PFSK-1 (cell line): ENCODE measurements at regions not wholly inside any gene's neighbourhood (a gene's known extent, or its start where the extent isn't known, plus 50 kb on each side); places are given as distances from the start of the nearest gene placed in this dataset.

Experiments used
- POLR2AphosphoS5 ChIP-seq: IDR thresholded peaks from 2 replicates; pipeline ENCODE4 v1.6.1; 2012; ENCODE audit warnings: low read depth, mild to moderate bottlenecking, control low read depth, low read length, moderate library complexity
- TAF1 ChIP-seq: IDR thresholded peaks from 2 replicates; pipeline ENCODE4 v1.6.1; 2012; ENCODE audit warnings: low read length, control low read depth, borderline replicate concordance; ENCODE audit not compliant: insufficient read depth

DNA sequence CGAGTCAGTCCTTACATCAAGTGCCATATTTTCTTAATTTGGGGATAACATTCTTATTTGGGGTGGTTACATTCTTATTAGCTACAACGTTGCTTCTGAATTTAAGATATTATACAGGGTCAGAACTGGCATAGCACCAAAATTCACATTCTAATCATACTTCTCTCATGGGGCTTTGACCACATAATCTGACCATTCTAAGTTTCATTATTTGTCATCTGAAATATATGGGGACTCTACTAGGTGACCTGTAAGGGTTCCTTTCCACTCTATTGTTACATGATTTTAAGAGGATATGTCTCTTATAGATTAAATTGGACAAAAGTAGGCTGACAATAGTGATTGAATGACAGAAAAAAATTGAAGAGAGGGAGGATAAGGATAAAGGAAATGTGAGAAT lies 536.5 kb downstream of the KCTD12 start:
- TF ChIP-seq TAF1 (no peak), POLR2AphosphoS5 (no peak)
